GM23338 (cell line): ENCODE measurements at regions not wholly inside any gene's neighbourhood (a gene's known extent, or its start where the extent isn't known, plus 50 kb on each side); places are given as distances from the start of the nearest gene placed in this dataset.

Experiments used
- ATAC-seq: fragments of 200-7000 bp; cut with Tn5 transposase; 3 replicates; pipeline ENCODE4 v1.9.1; 2020
- DNase-seq: peaks from one replicate; pipeline ENCODE4 v3.0.0-alpha.2; 2015; ENCODE audit warnings: low spot score
- H2AFZ ChIP-seq: fragments of 200-600 bp; sonication (generic); 2 replicates; pipeline ENCODE4 v1.8.0; 2016; ENCODE audit warnings: antibody characterized with exemption, mild to moderate bottlenecking, moderate library complexity
- H3F3A ChIP-seq: fragments of 200-600 bp; sonication (generic); replicated peaks from 2 replicates; pipeline ENCODE4 v1.8.0; 2017; ENCODE audit warnings: antibody characterized with exemption, mixed run types, low read depth
- H3K27ac ChIP-seq: fragments of 200-600 bp; sonication (generic); 2 replicates; pipeline ENCODE4 v1.6.1; 2016; ENCODE audit warnings: low read depth
- H3K27me3 ChIP-seq: fragments of 200-600 bp; sonication (generic); 2 replicates; pipeline ENCODE4 v1.8.0; 2016; ENCODE audit warnings: mild to moderate bottlenecking, mixed run types, moderate library complexity; ENCODE audit not compliant: insufficient read depth
- H3K36me3 ChIP-seq: fragments of 200-600 bp; sonication (generic); 2 replicates; pipeline ENCODE4 v1.8.0; 2016; ENCODE audit warnings: mild to moderate bottlenecking; ENCODE audit not compliant: insufficient read depth
- H3K4me1 ChIP-seq: fragments of 200-600 bp; sonication (generic); 2 replicates; pipeline ENCODE4 v1.8.0; 2016; ENCODE audit warnings: mild to moderate bottlenecking, moderate library complexity; ENCODE audit not compliant: insufficient read depth
- H3K4me2 ChIP-seq: fragments of 200-600 bp; sonication (generic); 2 replicates; pipeline ENCODE4 v1.7.1; 2017; ENCODE audit warnings: mixed run types
- H3K4me3 ChIP-seq: fragments of 200-600 bp; sonication (generic); 2 replicates; pipeline ENCODE4 v1.6.1; 2016; ENCODE audit warnings: mixed run types
- H3K79me2 ChIP-seq: fragments of 200-600 bp; sonication (generic); replicated peaks from 2 replicates; pipeline ENCODE4 v1.8.0; 2017; ENCODE audit warnings: mild to moderate bottlenecking; ENCODE audit not compliant: insufficient read depth
- H3K9me2 ChIP-seq: fragments of 200-600 bp; sonication (generic); 2 replicates; pipeline ENCODE4 v1.8.0; 2017; ENCODE audit not compliant: insufficient read depth
- H4K20me1 ChIP-seq: fragments of 200-600 bp; sonication (generic); replicated peaks from 2 replicates; pipeline ENCODE4 v1.8.0; 2017; ENCODE audit warnings: mild to moderate bottlenecking; ENCODE audit not compliant: insufficient read depth
- H3K27ac Mint-ChIP-seq: 2 replicates; pipeline ENCODE4 v1.8.0; 2020; ENCODE audit warnings: inconsistent platforms, mild to moderate bottlenecking, moderate library complexity, mixed read lengths
- H3K27me3 Mint-ChIP-seq: 3 replicates; pipeline ENCODE4 v1.8.0; 2022; ENCODE audit warnings: low read depth, mild to moderate bottlenecking, moderate library complexity, mixed read lengths, inconsistent platforms; ENCODE audit not compliant: insufficient read depth, poor library complexity
- H3K36me3 Mint-ChIP-seq: 3 replicates; pipeline ENCODE4 v1.8.0; 2021; ENCODE audit warnings: low read depth, mild to moderate bottlenecking, inconsistent platforms, moderate library complexity, mixed read lengths
- H3K4me1 Mint-ChIP-seq: 3 replicates; pipeline ENCODE4 v1.8.0; 2020; ENCODE audit warnings: mild to moderate bottlenecking, inconsistent platforms, mixed read lengths
- H3K4me3 Mint-ChIP-seq: 3 replicates; pipeline ENCODE4 v1.8.0; 2021; ENCODE audit warnings: moderate library complexity, mild to moderate bottlenecking, inconsistent platforms, mixed read lengths
- H3K9me3 Mint-ChIP-seq: 3 replicates; pipeline ENCODE4 v1.8.0; 2020; ENCODE audit warnings: moderate library complexity, mild to moderate bottlenecking, inconsistent platforms, mixed read lengths
- CTCF ChIP-seq, 2 experiments: fragments of 200-600 bp in 1 of 2; sonication (generic) in 1 of 2; conservative IDR thresholded peaks; 2 replicates each; pipeline versions ENCODE4 v1.5.1 to v1.6.1; 2016 to 2017; ENCODE audit warnings: antibody characterized with exemption in 2 of 2, low read depth in 2 of 2, mild to moderate bottlenecking in 2 of 2, moderate library complexity in 1 of 2
- ETS1 ChIP-seq: IDR thresholded peaks from 2 replicates; pipeline ENCODE4 v1.6.1; 2016; ENCODE audit warnings: antibody characterized with exemption
- EZH2phosphoT487 ChIP-seq: fragments of 200-600 bp; sonication (generic); IDR thresholded peaks from one replicate; pipeline ENCODE4 v1.8.1; 2018; ENCODE audit warnings: antibody characterized with exemption; ENCODE audit not compliant: unreplicated experiment
- JUNB ChIP-seq: IDR thresholded peaks from one replicate; pipeline ENCODE4 v1.6.1; 2016; ENCODE audit warnings: antibody characterized with exemption; ENCODE audit not compliant: unreplicated experiment
- POLR2AphosphoS5 ChIP-seq: IDR thresholded peaks from 2 replicates; pipeline ENCODE4 v1.6.1; 2016; ENCODE audit warnings: antibody characterized with exemption, low read depth
- REST ChIP-seq: IDR thresholded peaks from one replicate; pipeline ENCODE4 v1.6.1; 2018; ENCODE audit warnings: antibody characterized with exemption; ENCODE audit not compliant: unreplicated experiment
- STAT1 ChIP-seq: IDR thresholded peaks from one replicate; pipeline ENCODE4 v1.6.1; 2016; ENCODE audit warnings: antibody characterized with exemption; ENCODE audit not compliant: unreplicated experiment
- ZNF114 ChIP-seq: fragments of 250-450 bp; sonication (Bioruptor Pico); IDR thresholded peaks from 2 replicates; pipeline ENCODE4 v1.5.0; 2020; ENCODE audit warnings: mild to moderate bottlenecking, moderate library complexity
- ZNF331 ChIP-seq: fragments of 250-450 bp; sonication (Bioruptor Pico); IDR thresholded peaks from 2 replicates; pipeline ENCODE4 v1.5.0; 2020; ENCODE audit warnings: low read depth, mild to moderate bottlenecking, moderate library complexity

- no peaks in the 10 kb centered on the region for H3K27me3 ChIP-seq
- Mint-ChIP-seq H3K9me3 (no peaks in the 10 kb centered on the region), H3K4me1 (no peaks in the 10 kb centered on the region), H3K27me3 (peaks cover 3% of the 10 kb centered on the region), H3K27ac (no peak overlapping the region), H3K36me3 (no peaks in the 10 kb centered on the region), H3K4me3 (no peak overlapping the region)
- no peaks in the 10 kb centered on the region for H4K20me1 ChIP-seq
- H3K4me3 ChIP-seq = no peak overlapping the region
- H3K4me1 ChIP-seq = no peaks in the 10 kb centered on the region
- no peak overlapping the region for H3K4me2 ChIP-seq
- no peaks in the 10 kb centered on the region for H3K36me3 ChIP-seq
- no peaks in the 10 kb centered on the region for H3K79me2 ChIP-seq
- DNase-seq (no peak), ATAC-seq (no peak)
- H3F3A ChIP-seq = no peaks in the 10 kb centered on the region
- H2AFZ ChIP-seq = no peak overlapping the region
- H3K9me2 ChIP-seq = no peaks in the 10 kb centered on the region
- no peak overlapping the region for H3K27ac ChIP-seq
- TF ChIP-seq POLR2AphosphoS5 = no peak
Observed at GRCh38 chr9:81777482-81777881, 88.1 kb upstream of the TLE1 start.

- no peak overlapping the region for H3K27ac Mint-ChIP-seq
- H3F3A ChIP-seq = no peaks in the 10 kb centered on the region
- peaks cover 3% of the 10 kb centered on the region; the same call in 2 of the 3 replicates for H3K4me1 Mint-ChIP-seq
- H3K4me1 ChIP-seq = no peaks in the 10 kb centered on the region
- no peaks in the 10 kb centered on the region for H3K36me3 Mint-ChIP-seq
- no peak overlapping the region for H3K4me3 ChIP-seq
- no peaks in the 10 kb centered on the region for H3K9me3 Mint-ChIP-seq
- H2AFZ ChIP-seq = no peak overlapping the region
- no peaks in the 10 kb centered on the region for H3K9me2 ChIP-seq
- H3K27ac ChIP-seq = 0 out of 2 replicates have a peak overlapping the region, but pooled peaks have one; percentile 19
- ATAC-seq (no peak), DNase-seq (no peak)
- H3K79me2 ChIP-seq = no peaks in the 10 kb centered on the region
- no peaks in the 10 kb centered on the region for H3K27me3 ChIP-seq
- H3K36me3 ChIP-seq = no peaks in the 10 kb centered on the region
- no peak overlapping the region for H3K4me2 ChIP-seq
- H4K20me1 ChIP-seq = no peaks in the 10 kb centered on the region
- no peak overlapping the region for H3K4me3 Mint-ChIP-seq
- peaks cover 6% of the 10 kb centered on the region for H3K27me3 Mint-ChIP-seq
- TF ChIP-seq EZH2phosphoT487 = no peak
- TF ChIP-seq ZNF114 (CRISPR knock-in tag) = no peak
- TF ChIP-seq REST = no peak
- TF ChIP-seq POLR2AphosphoS5 = no peak
- no peak for TF ChIP-seq STAT1
- no peak for TF ChIP-seq CTCF (conservative IDR thresholded peaks at IDR 0.05; ENCODE audit: low read depth in 2 of 2)
- no peak for TF ChIP-seq JUNB
- TF ChIP-seq ZNF331 (CRISPR knock-in tag) = no peak
- no peak for TF ChIP-seq ETS1
Observed at GRCh38 chr9:81782313-81782995, 93.1 kb upstream of the TLE1 start.
